ENCODE measurements at regions not wholly inside any gene's neighbourhood (a gene's known extent, or its start where the extent isn't known, plus 50 kb on each side); places are given as distances from the start of the nearest gene placed in this dataset.

GRCh38 chr1:60572378-60572777 is 498.8 kb upstream of the C1orf87 start:
- WGBS (ENCODE audit: insufficient coverage) = 89% methylated on average over 4 of the region's 4 CpGs
- Histone ChIP-seq H3K36me3 (ENCODE audit: control insufficient read depth, insufficient read depth, low read length) (no peaks in the 10 kb centered on the region), H3K4me3 (ENCODE audit: low read length) (no peak overlapping the region), H3K4me1 (ENCODE audit: control insufficient read depth, insufficient read depth, low read length) (no peaks in the 10 kb centered on the region), H3K27ac (ENCODE audit: low read length) (no peak overlapping the region), H3K9me3 (ENCODE audit: control insufficient read depth, insufficient read depth, low read length) (no peaks in the 10 kb centered on the region), H3K27me3 (ENCODE audit: control insufficient read depth, insufficient read depth, low read length) (no peaks in the 10 kb centered on the region)
- Mint-ChIP-seq H3K27me3 (ENCODE audit: low read depth in 2 of 2) (no peaks in the 10 kb centered on the region), H3K4me1 (no peaks in the 10 kb centered on the region), H3K27ac (no peak overlapping the region), H3K4me3 (no peak overlapping the region), H3K9me3 (peaks cover 2 to 7% of the 10 kb centered on the region in 2 donors), H3K36me3 (no peaks in the 10 kb centered on the region)
- DNase-seq = no peak
- no peak for TF ChIP-seq CTCF (IDR thresholded peaks at IDR 0.05)
- ATAC-seq = no peak
- intact Hi-C loops (cut with micrococcal nuclease) = no loop called here

- ATAC-seq (no peak), DNase-seq (no peak)
- no peaks in the 10 kb centered on the region for H3K9me3 ChIP-seq (ENCODE audit: control insufficient read depth, insufficient read depth, low read length)
- H3K9me3 Mint-ChIP-seq = peaks cover 2 to 7% of the 10 kb centered on the region in 2 donors
- no peaks in the 10 kb centered on the region for H3K36me3 Mint-ChIP-seq
- no peak overlapping the region for H3K4me3 Mint-ChIP-seq
- intact Hi-C loops (cut with micrococcal nuclease) = no loop called here
- H3K4me3 ChIP-seq (ENCODE audit: low read length) = no peak overlapping the region
- 72% methylated on average over 1 of the region's 1 CpG for WGBS (ENCODE audit: insufficient coverage)
- no peaks in the 10 kb centered on the region for H3K27me3 Mint-ChIP-seq (ENCODE audit: low read depth in 2 of 2)
- no peaks in the 10 kb centered on the region for H3K36me3 ChIP-seq (ENCODE audit: control insufficient read depth, insufficient read depth, low read length)
- no peak overlapping the region for H3K27ac ChIP-seq (ENCODE audit: low read length)
- TF ChIP-seq CTCF (IDR thresholded peaks at IDR 0.05) = no peak
- no peaks in the 10 kb centered on the region for H3K4me1 ChIP-seq (ENCODE audit: control insufficient read depth, insufficient read depth, low read length)
- no peaks in the 10 kb centered on the region for H3K4me1 Mint-ChIP-seq
- H3K27me3 ChIP-seq (ENCODE audit: control insufficient read depth, insufficient read depth, low read length) = no peaks in the 10 kb centered on the region
- no peak overlapping the region for H3K27ac Mint-ChIP-seq
Measured at GRCh38 chr1:60571811-60572210, 498.2 kb upstream of the C1orf87 start.

- Histone ChIP-seq H3K4me3 (ENCODE audit: low read length) (no peak overlapping the region), H3K9me3 (ENCODE audit: control insufficient read depth, insufficient read depth, low read length) (no peaks in the 10 kb centered on the region), H3K36me3 (ENCODE audit: control insufficient read depth, insufficient read depth, low read length) (no peaks in the 10 kb centered on the region), H3K27me3 (ENCODE audit: control insufficient read depth, insufficient read depth, low read length) (no peaks in the 10 kb centered on the region), H3K27ac (ENCODE audit: low read length) (no peak overlapping the region), H3K4me1 (ENCODE audit: control insufficient read depth, insufficient read depth, low read length) (no peaks in the 10 kb centered on the region)
- WGBS (ENCODE audit: insufficient coverage) = 98% methylated on average over 2 of the region's 2 CpGs
- intact Hi-C loops (cut with micrococcal nuclease) = no loop called here
- Mint-ChIP-seq H3K4me3 (no peak overlapping the region), H3K27ac (no peak overlapping the region), H3K9me3 (peaks cover 4 to 5% of the 10 kb centered on the region in 2 donors), H3K36me3 (no peaks in the 10 kb centered on the region), H3K27me3 (ENCODE audit: low read depth in 2 of 2) (no peaks in the 10 kb centered on the region), H3K4me1 (no peaks in the 10 kb centered on the region)
- DNase-seq (no peak), ATAC-seq (no peak)
- no peak for TF ChIP-seq CTCF (IDR thresholded peaks at IDR 0.05)
Measured at GRCh38 chr1:60569189-60569588, 495.6 kb upstream of the C1orf87 start.

- Histone ChIP-seq H3K4me3 (ENCODE audit: low read length) (no peak overlapping the region), H3K9me3 (ENCODE audit: control insufficient read depth, insufficient read depth, low read length) (no peaks in the 10 kb centered on the region), H3K4me1 (ENCODE audit: control insufficient read depth, insufficient read depth, low read length) (no peaks in the 10 kb centered on the region), H3K27ac (ENCODE audit: low read length) (no peak overlapping the region), H3K27me3 (ENCODE audit: control insufficient read depth, insufficient read depth, low read length) (no peaks in the 10 kb centered on the region), H3K36me3 (ENCODE audit: control insufficient read depth, insufficient read depth, low read length) (no peaks in the 10 kb centered on the region)
- no peaks in the 10 kb centered on the region for H3K27me3 Mint-ChIP-seq (ENCODE audit: low read depth in 2 of 2)
- H3K9me3 Mint-ChIP-seq = peaks cover 5 to 6% of the 10 kb centered on the region in 2 donors
- H3K4me3 Mint-ChIP-seq = no peak overlapping the region
- H3K4me1 Mint-ChIP-seq = no peaks in the 10 kb centered on the region
- no peak for DNase-seq
- no peak for ATAC-seq
- no peaks in the 10 kb centered on the region for H3K36me3 Mint-ChIP-seq
- intact Hi-C loops (cut with micrococcal nuclease) = no loop called here
- H3K27ac Mint-ChIP-seq = no peak overlapping the region
- TF ChIP-seq CTCF (IDR thresholded peaks at IDR 0.05) = no peak
Measured at GRCh38 chr1:60567256-60567655, 493.7 kb upstream of the C1orf87 start.
